Gastroesophageal sphincter (tissue), 4 donors: ENCODE measurements at regions not wholly inside any gene's neighbourhood (a gene's known extent, or its start where the extent isn't known, plus 50 kb on each side); places are given as distances from the start of the nearest gene placed in this dataset.

Experiments
- ATAC-seq: fragments of 150-250 bp; one replicate; pipeline ENCODE4 v1.9.1; 2016; ENCODE audit warnings: mild to moderate bottlenecking, moderate library complexity
- H3K27ac ChIP-seq, 4 donors: fragments of 200-600 bp; sonication (generic) in 3 of 4; 1 replicate in 3 of 4; 2 replicates in 1 of 4; pipeline ENCODE4 v1.5.1; 2016 to 2019
- H3K27me3 ChIP-seq: fragments of 200-600 bp; sonication (generic); one replicate; pipeline ENCODE4 v1.5.1; 2019
- H3K36me3 ChIP-seq, 2 donors: fragments of 200-600 bp; sonication (generic); one replicate each; pipeline ENCODE4 v1.5.1; 2019; ENCODE audit warnings: control low read depth in 1 of 2
- H3K4me1 ChIP-seq, 3 donors: fragments of 200-600 bp; sonication (generic); 1 replicate in 2 of 3; 2 replicates in 1 of 3; pipeline ENCODE4 v1.5.1; 2016 to 2019; ENCODE audit warnings: control low read depth in 2 of 3
- H3K4me3 ChIP-seq, 2 donors: fragments of 200-600 bp; sonication (generic); one replicate each; pipeline ENCODE4 v1.5.1; 2019; ENCODE audit warnings: mild to moderate bottlenecking in 1 of 2, moderate library complexity in 1 of 2
- H3K9me3 ChIP-seq, 3 donors: fragments of 200-600 bp; sonication (generic); one replicate each; pipeline ENCODE4 v1.5.1; 2017 to 2019; ENCODE audit warnings: control low read depth in 2 of 3
- CTCF ChIP-seq, 4 experiments: fragments of 200-600 bp in 2 of 4; fragments of 450-650 bp in 2 of 4; sonication (generic) in 1 of 4; IDR thresholded peaks; one replicate each; pipeline ENCODE4 v1.5.1; 2017 to 2019; ENCODE audit warnings: antibody characterized with exemption in 4 of 4, mild to moderate bottlenecking in 2 of 4, moderate library complexity in 2 of 4
- EP300 ChIP-seq: sonication (generic); formaldehyde crosslinking; IDR thresholded peaks from one replicate; pipeline ENCODE4 v1.6.1; 2017; ENCODE audit warnings: antibody characterized with exemption, mild to moderate bottlenecking
- POLR2A ChIP-seq, 2 donors: fragments of 450-650 bp; IDR thresholded peaks; one replicate each; pipeline ENCODE4 v1.6.1; 2017; ENCODE audit warnings: antibody characterized with exemption in 2 of 2, mild to moderate bottlenecking in 2 of 2, moderate library complexity in 1 of 2
- POLR2AphosphoS5 ChIP-seq: sonication (generic); formaldehyde crosslinking; IDR thresholded peaks from one replicate; pipeline ENCODE4 v1.6.1; 2017; ENCODE audit warnings: antibody characterized with exemption
- WGBS, 2 donors: methylation state at CpG; one replicate each; pipeline ENCODE4 v1.1.5; 2018; ENCODE audit warnings: low coverage in 1 of 2; 5-methylcytosine and 5-hydroxymethylcytosine counted together

- ATAC-seq: no peak
- H3K36me3 ChIP-seq: no peaks in the 10 kb centered on the region
- no peaks in the 10 kb centered on the region for H3K4me1 ChIP-seq
- H3K27me3 ChIP-seq: peaks cover 7% of the 10 kb centered on the region
- no peak overlapping the region for H3K27ac ChIP-seq
- no peak overlapping the region for H3K4me3 ChIP-seq
- WGBS, 2 donors: 58 to 68% methylated on average over 4 of the region's 4 CpGs
- TF ChIP-seq POLR2AphosphoS5: no peak
- no peak for TF ChIP-seq EP300
- no peaks in the 10 kb centered on the region for H3K9me3 ChIP-seq
These were observed 636.6 kb upstream of the GOT2 start for GRCh38 chr16:59370717-59371116.

GRCh38 chr16:59369523-59369922 is 635.4 kb upstream of the GOT2 start:
- Histone ChIP-seq H3K27ac (no peak overlapping the region), H3K4me1 (no peaks in the 10 kb centered on the region), H3K4me3 (no peak overlapping the region), H3K36me3 (no peaks in the 10 kb centered on the region), H3K9me3 (no peaks in the 10 kb centered on the region), H3K27me3 (no peaks in the 10 kb centered on the region)
- TF ChIP-seq POLR2A (IDR thresholded peaks at IDR 0.05) (no peak), POLR2AphosphoS5 (no peak), EP300 (no peak), CTCF (IDR thresholded peaks at IDR 0.05) (no peak)
- WGBS, 2 donors: 53 to 73% methylated on average over 3 to 5 of the region's 5 CpGs
- ATAC-seq: no peak

GRCh38 chr16:59368586-59368985 is 634.5 kb upstream of the GOT2 start:
- no peak for ATAC-seq
- Histone ChIP-seq H3K9me3 (peaks cover 0 to 4% (median 0%) of the 10 kb centered on the region in 3 donors), H3K4me1 (no peaks in the 10 kb centered on the region), H3K4me3 (no peak overlapping the region), H3K27ac (no peak overlapping the region), H3K27me3 (no peaks in the 10 kb centered on the region), H3K36me3 (no peaks in the 10 kb centered on the region)
- TF ChIP-seq POLR2A (IDR thresholded peaks at IDR 0.05) (no peak), POLR2AphosphoS5 (no peak), CTCF (IDR thresholded peaks at IDR 0.05) (no peak), EP300 (no peak)
- 56 to 70% methylated on average over 5 to 6 of the region's 6 CpGs for WGBS, 2 donors

DNA sequence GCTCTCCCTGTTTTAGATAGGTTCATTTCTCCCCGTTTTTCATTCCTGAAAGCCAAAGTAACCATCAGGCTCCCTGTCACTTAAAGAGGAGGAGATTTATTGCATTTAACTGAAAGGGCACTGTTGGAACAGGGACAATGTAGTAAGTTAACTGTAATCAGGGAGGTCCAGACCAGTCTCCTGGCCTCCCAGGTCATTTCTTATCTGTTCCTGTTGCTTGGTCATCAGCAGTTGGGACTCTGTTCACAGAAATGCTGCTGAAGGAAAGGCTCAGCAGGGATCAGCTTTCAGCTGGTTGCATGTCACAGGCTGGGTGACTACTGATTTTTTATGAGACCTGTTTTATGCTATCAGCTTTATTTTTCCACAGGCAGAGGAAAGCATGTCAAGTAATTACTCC is 622.6 kb upstream of the GOT2 start:
- Histone ChIP-seq H3K27me3 (peaks cover 3% of the 10 kb centered on the region), H3K27ac (no peak overlapping the region), H3K4me3 (no peak overlapping the region), H3K4me1 (no peaks in the 10 kb centered on the region), H3K9me3 (no peaks in the 10 kb centered on the region), H3K36me3 (no peaks in the 10 kb centered on the region)
- no peak for ATAC-seq
- TF ChIP-seq CTCF (IDR thresholded peaks at IDR 0.05) (no peak), POLR2AphosphoS5 (no peak), POLR2A (IDR thresholded peaks at IDR 0.05) (no peak), EP300 (no peak)
- 0 to 9% methylated on average over 1 of the region's 1 CpG for WGBS, 2 donors

GRCh38 chr16:59356144-59356543 is 622.0 kb upstream of the GOT2 start:
- Histone ChIP-seq H3K9me3 (no peaks in the 10 kb centered on the region), H3K4me1 (no peaks in the 10 kb centered on the region), H3K4me3 (no peak overlapping the region), H3K27ac (no peak overlapping the region), H3K36me3 (no peaks in the 10 kb centered on the region), H3K27me3 (peaks cover 3% of the 10 kb centered on the region)
- no peak for ATAC-seq
- no peak for TF ChIP-seq EP300
- no peak for TF ChIP-seq POLR2A (IDR thresholded peaks at IDR 0.05)
- 42 to 59% methylated on average over 5 of the region's 5 CpGs for WGBS, 2 donors

GRCh38 chr16:59355704-59356103 is 621.6 kb upstream of the GOT2 start:
- Histone ChIP-seq H3K9me3 (no peaks in the 10 kb centered on the region), H3K4me1 (no peaks in the 10 kb centered on the region), H3K27me3 (peaks cover 3% of the 10 kb centered on the region), H3K36me3 (no peaks in the 10 kb centered on the region), H3K27ac (no peak overlapping the region), H3K4me3 (no peak overlapping the region)
- WGBS, 2 donors: 35% methylated on average over 2 of the region's 2 CpGs; no CpG with 5 or more reads in 1 of the 2 donors
- ATAC-seq: no peak
- TF ChIP-seq CTCF (IDR thresholded peaks at IDR 0.05) (no peak), POLR2A (IDR thresholded peaks at IDR 0.05) (no peak), EP300 (no peak), POLR2AphosphoS5 (no peak)
